Loucy (cell line): ENCODE measurements at regions not wholly inside any gene's neighbourhood (a gene's known extent, or its start where the extent isn't known, plus 50 kb on each side); places are given as distances from the start of the nearest gene placed in this dataset.

Experiments
- H2AFZ ChIP-seq: fragments of 200-600 bp; sonication (generic); 2 replicates; pipeline ENCODE4 v1.6.0; 2016; ENCODE audit warnings: antibody characterized with exemption, mild to moderate bottlenecking, low read length, moderate library complexity
- H3F3A ChIP-seq: fragments of 200-600 bp; 2 replicates; pipeline ENCODE4 v1.6.0; 2016; ENCODE audit warnings: antibody characterized with exemption, low read depth, mild to moderate bottlenecking
- H3K27me3 ChIP-seq: fragments of 200-600 bp; sonication (generic); 2 replicates; pipeline ENCODE4 v1.6.1; 2014; ENCODE audit warnings: low read length, mild to moderate bottlenecking; ENCODE audit not compliant: insufficient read depth, poor library complexity, severe bottlenecking
- H3K36me3 ChIP-seq: fragments of 200-600 bp; sonication (generic); 2 replicates; pipeline ENCODE4 v1.6.1; 2016; ENCODE audit warnings: low read length; ENCODE audit not compliant: insufficient read depth
- H3K4me1 ChIP-seq: fragments of 200-600 bp; sonication (generic); 2 replicates; pipeline ENCODE4 v1.5.1; 2014; ENCODE audit warnings: low read length, mild to moderate bottlenecking; ENCODE audit not compliant: insufficient read depth, poor library complexity, severe bottlenecking
- H3K4me2 ChIP-seq: fragments of 200-600 bp; sonication (generic); 2 replicates; pipeline ENCODE4 v1.6.0; 2014; ENCODE audit warnings: antibody characterized with exemption, low read length, low read depth, mild to moderate bottlenecking; ENCODE audit not compliant: poor library complexity, severe bottlenecking
- H3K4me3 ChIP-seq: fragments of 200-600 bp; sonication (generic); 2 replicates; pipeline ENCODE4 v1.5.1; 2014; ENCODE audit warnings: low read length, mild to moderate bottlenecking, mixed read lengths; ENCODE audit not compliant: poor library complexity, severe bottlenecking
- H3K79me2 ChIP-seq: fragments of 200-600 bp; sonication (generic); 2 replicates; pipeline ENCODE4 v1.6.1; 2014; ENCODE audit warnings: low read length; ENCODE audit not compliant: insufficient read depth
- H3K9ac ChIP-seq: fragments of 200-600 bp; sonication (generic); 2 replicates; pipeline ENCODE4 v1.6.0; 2014; ENCODE audit warnings: mild to moderate bottlenecking, low read depth, low read length, moderate library complexity; ENCODE audit not compliant: poor library complexity, severe bottlenecking
- H3K9me2 ChIP-seq: fragments of 200-600 bp; sonication (generic); replicated peaks from 2 replicates; pipeline ENCODE4 v1.6.1; 2016; ENCODE audit warnings: low read depth, low read length, mixed read lengths
- H3K9me3 ChIP-seq: fragments of 200-600 bp; sonication (generic); 2 replicates; pipeline ENCODE4 v1.6.1; 2014; ENCODE audit warnings: mild to moderate bottlenecking, antibody characterized with exemption, low read length, low read depth; ENCODE audit not compliant: insufficient read depth
- H4K20me1 ChIP-seq: fragments of 200-600 bp; sonication (generic); 2 replicates; pipeline ENCODE4 v1.6.0; 2014; ENCODE audit warnings: antibody characterized with exemption, low read length, mild to moderate bottlenecking; ENCODE audit not compliant: insufficient read depth, poor library complexity, severe bottlenecking
- CTCF ChIP-seq: fragments of 200-600 bp; sonication (generic); conservative IDR thresholded peaks from 2 replicates; pipeline ENCODE4 v1.5.1; 2014; ENCODE audit warnings: mild to moderate bottlenecking, antibody characterized with exemption, low read length
- EZH2phosphoT487 ChIP-seq: fragments of 200-600 bp; IDR thresholded peaks from 2 replicates; pipeline ENCODE4 v1.6.1; 2018; ENCODE audit warnings: antibody characterized with exemption, mild to moderate bottlenecking, moderate library complexity, borderline replicate concordance

- Histone ChIP-seq H3F3A (no peaks in the 10 kb centered on the region), H3K27me3 (no peaks in the 10 kb centered on the region), H3K9ac (no peak overlapping the region), H3K36me3 (no peaks in the 10 kb centered on the region), H3K4me3 (no peak overlapping the region), H3K4me1 (no peaks in the 10 kb centered on the region), H3K4me2 (no peak overlapping the region), H3K9me3 (no peaks in the 10 kb centered on the region), H2AFZ (no peak overlapping the region), H3K9me2 (no peaks in the 10 kb centered on the region), H3K79me2 (no peaks in the 10 kb centered on the region), H4K20me1 (no peaks in the 10 kb centered on the region)
- TF ChIP-seq EZH2phosphoT487, result no peak
- TF ChIP-seq CTCF, result no peak
Observed at GRCh38 chr5:106489004-106489403, 1181.7 kb downstream of the EFNA5 start.

- no peak overlapping the region for H3K4me3 ChIP-seq
- H3K4me2 ChIP-seq, result no peak overlapping the region
- H3K79me2 ChIP-seq, result no peaks in the 10 kb centered on the region
- no peaks in the 10 kb centered on the region for H4K20me1 ChIP-seq
- no peaks in the 10 kb centered on the region for H3K4me1 ChIP-seq
- no peaks in the 10 kb centered on the region for H3K36me3 ChIP-seq
- TF ChIP-seq CTCF (no peak), EZH2phosphoT487 (no peak)
- H3F3A ChIP-seq, result no peaks in the 10 kb centered on the region
- H2AFZ ChIP-seq, result no peak overlapping the region
- H3K9me3 ChIP-seq, result no peaks in the 10 kb centered on the region
- no peak overlapping the region for H3K9ac ChIP-seq
- no peaks in the 10 kb centered on the region for H3K27me3 ChIP-seq
- no peaks in the 10 kb centered on the region for H3K9me2 ChIP-seq
Observed at GRCh38 chr5:106488407-106488806, 1182.3 kb downstream of the EFNA5 start.

- TF ChIP-seq EZH2phosphoT487 (no peak), CTCF (no peak)
- Histone ChIP-seq H2AFZ (no peak overlapping the region), H3K4me3 (no peak overlapping the region), H3K27me3 (no peaks in the 10 kb centered on the region), H3K36me3 (no peaks in the 10 kb centered on the region), H4K20me1 (no peaks in the 10 kb centered on the region), H3K79me2 (no peaks in the 10 kb centered on the region), H3K9me3 (no peaks in the 10 kb centered on the region), H3F3A (no peaks in the 10 kb centered on the region), H3K9me2 (no peaks in the 10 kb centered on the region), H3K9ac (no peak overlapping the region), H3K4me2 (no peak overlapping the region), H3K4me1 (no peaks in the 10 kb centered on the region)
Observed at GRCh38 chr5:106481374-106481773, 1189.4 kb downstream of the EFNA5 start.
